ENCODE measurements at regions not wholly inside any gene's neighbourhood (a gene's known extent, or its start where the extent isn't known, plus 50 kb on each side); places are given as distances from the start of the nearest gene placed in this dataset.

- TF ChIP-seq GATA2 (IDR thresholded peaks at IDR 0.05; ENCODE audit: low read depth, low read length): no peak
- TF ChIP-seq GATA3 (IDR thresholded peaks at IDR 0.05; ENCODE audit: low read depth, low read length): no peak
Measured at GRCh38 chr16:61030616-61031015, 1005.6 kb downstream of the CDH8 start.

All from SH-SY5Y (cell line).